Left cardiac atrium (tissue), 4 donors: ENCODE measurements at regions not wholly inside any gene's neighbourhood (a gene's known extent, or its start where the extent isn't known, plus 50 kb on each side); places are given as distances from the start of the nearest gene placed in this dataset.
"Not testable (repeated sequence)": the region's sequence is repeated elsewhere in the genome, so short reads cannot be mapped to it uniquely, and the experiment has no call there.

Experiments
- ATAC-seq, 2 donors: fragments of 200-7000 bp; cut with Tn5 transposase; one replicate each; pipeline ENCODE4 v1.9.1; 2020; ENCODE audit warnings: mild to moderate bottlenecking in 2 of 2, moderate library complexity in 2 of 2
- DNase-seq: peaks from one replicate; pipeline ENCODE4 v3.0.0-alpha.2; 2020
- intact Hi-C, 2 donors: fragments of 100-400 bp; cut with DNase I; formaldehyde crosslinking; loops; one replicate each; pipeline versions ENCODE4 v1.14.1 to v1.15.1; 2022 to 2023
- donor health status: DM: no; HTN: yes; CAD: no.
- donor health status: DM: no; HTN: yes; CAD: no; lungs with severe emphysema.
- donor health status: DM: yes; HTN: yes; CAD: no.
- donor health status: Dilated cardiomyopathy.

DNA sequence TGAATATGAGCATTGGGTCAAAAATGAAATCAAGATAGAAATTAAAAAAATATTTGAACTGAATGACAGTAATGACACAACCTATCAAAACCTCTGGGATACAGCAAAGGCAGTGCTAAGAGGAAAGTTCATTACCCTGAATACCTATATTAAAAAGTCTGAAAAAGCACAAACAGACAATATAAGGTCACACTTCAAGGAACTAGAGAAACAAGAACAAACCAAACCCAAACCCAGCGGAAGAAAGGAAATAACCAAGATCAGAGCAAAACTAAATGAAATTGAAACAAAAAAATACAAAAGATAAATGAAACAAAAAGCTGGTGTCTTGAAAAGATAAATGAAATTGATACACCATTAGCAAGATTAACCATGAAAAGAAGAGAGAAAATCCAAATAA is 140.5 kb upstream of the MAN1A1 start:
- ATAC-seq, intact Hi-C loops, DNase-seq: not testable (repeated sequence)

DNA sequence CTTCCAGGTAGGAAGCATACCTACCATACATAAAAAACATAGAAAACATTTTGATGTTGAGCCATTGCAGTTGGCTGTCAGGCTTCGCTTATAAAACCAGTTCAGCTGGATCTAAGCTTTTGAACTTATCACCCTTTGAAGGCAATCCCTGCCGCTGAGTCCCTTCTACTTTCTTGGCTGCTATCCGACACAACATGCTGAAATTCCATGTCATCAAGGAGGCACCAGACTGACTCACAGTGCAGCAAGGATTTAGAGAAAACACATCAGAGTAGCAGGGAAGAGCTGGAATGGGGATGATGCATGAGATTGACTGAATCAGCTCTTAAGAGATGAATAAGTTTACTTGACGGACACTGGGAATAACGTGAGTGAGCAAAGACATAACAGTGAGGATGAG is 135.0 kb upstream of the MAN1A1 start:
- DNase-seq, result no peak
- ATAC-seq, result peak in 1 of 2 donors; percentile 22
- intact Hi-C loops, result no loop called here

DNA sequence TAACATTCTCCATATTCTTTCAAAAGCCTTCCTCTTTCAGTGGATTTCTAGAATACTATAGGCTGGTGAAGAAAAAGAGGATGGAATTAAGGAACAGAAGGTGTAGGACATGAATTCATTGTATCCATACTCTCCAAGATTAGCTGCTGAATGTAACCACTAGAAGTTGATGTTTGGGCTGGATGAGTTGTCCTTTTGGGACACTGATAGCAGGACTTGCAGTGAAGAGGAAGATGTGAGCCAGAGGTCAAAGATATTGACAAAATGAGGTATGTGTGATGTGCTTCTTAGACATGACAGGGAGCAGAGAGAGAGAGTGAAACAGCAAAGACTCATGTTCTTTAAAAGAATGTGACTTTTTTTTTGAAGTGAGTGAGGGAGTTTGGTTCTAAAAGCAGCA is 134.3 kb upstream of the MAN1A1 start:
- DNase-seq, result no peak
- intact Hi-C loops, result no loop called here
- ATAC-seq, result no peak

DNA sequence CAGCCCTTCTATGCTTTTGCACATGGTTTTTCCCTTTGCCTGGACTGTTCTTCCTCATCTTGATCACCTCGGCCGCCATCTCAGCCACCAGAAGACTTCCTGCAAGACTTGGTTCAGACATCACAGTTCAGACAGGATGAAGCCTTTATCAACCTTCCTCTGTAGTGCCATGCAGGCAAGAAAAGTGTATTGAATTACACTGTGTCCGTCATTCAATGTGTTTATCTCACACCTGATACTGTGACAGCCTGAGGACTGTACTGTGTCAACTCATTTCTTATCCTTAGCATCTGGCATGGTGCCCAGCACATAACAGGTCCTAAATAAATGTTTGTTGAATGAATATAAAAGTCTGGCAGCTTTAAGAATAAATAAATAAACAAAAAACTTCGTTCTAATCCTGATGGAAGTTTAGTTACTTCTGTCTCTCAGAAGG is 133.3 kb upstream of the MAN1A1 start:
- intact Hi-C loops, result no loop called here
- no peak for DNase-seq
- no peak for ATAC-seq

DNA sequence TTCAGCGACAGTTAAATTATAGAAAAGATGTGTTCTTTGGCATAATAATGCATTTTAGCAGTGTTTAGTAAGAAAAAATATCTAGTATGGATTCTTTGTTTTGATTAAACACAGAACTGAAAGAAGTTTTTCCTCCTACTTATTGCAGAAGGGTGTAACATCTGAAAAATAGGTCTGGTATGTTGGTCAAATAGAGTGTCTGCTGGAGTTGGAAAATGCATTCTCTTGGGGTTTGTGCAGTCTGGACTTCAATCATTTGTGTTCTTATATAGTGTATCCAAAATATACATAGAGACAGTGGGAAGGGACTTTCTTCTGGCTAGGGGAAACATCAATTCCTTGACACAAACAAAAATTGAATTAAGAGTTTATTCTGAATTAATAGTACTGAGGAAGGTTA is 132.4 kb upstream of the MAN1A1 start:
- ATAC-seq (no peak), DNase-seq (no peak)
- intact Hi-C loops, result no loop called here

DNA sequence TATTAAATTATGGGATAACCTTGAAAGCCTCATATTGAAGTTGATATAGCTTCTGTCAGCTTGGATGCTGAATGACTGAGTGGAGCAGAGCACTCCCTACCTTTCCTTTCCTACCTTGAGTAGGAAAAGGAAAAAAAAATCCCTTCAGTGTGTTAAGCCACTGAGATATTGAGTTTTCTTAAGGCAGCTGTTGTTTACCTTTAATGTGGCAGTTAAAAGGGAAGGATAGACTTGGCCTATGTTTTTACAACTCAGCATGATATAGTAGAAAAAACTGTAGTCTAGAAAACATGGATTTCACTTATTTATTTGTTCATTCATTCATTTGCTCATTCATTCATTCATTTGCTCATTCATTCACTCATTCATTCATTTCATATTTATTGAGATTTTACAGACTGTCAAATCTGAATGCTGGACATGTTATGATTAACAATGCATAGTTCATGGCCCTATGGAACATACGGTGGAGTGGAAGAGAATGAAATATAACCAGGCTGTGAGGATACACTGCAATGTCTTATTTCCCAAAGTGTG is 131.5 kb upstream of the MAN1A1 start:
- intact Hi-C loops, result no loop called here
- DNase-seq, result no peak
- ATAC-seq, result no peak

DNA sequence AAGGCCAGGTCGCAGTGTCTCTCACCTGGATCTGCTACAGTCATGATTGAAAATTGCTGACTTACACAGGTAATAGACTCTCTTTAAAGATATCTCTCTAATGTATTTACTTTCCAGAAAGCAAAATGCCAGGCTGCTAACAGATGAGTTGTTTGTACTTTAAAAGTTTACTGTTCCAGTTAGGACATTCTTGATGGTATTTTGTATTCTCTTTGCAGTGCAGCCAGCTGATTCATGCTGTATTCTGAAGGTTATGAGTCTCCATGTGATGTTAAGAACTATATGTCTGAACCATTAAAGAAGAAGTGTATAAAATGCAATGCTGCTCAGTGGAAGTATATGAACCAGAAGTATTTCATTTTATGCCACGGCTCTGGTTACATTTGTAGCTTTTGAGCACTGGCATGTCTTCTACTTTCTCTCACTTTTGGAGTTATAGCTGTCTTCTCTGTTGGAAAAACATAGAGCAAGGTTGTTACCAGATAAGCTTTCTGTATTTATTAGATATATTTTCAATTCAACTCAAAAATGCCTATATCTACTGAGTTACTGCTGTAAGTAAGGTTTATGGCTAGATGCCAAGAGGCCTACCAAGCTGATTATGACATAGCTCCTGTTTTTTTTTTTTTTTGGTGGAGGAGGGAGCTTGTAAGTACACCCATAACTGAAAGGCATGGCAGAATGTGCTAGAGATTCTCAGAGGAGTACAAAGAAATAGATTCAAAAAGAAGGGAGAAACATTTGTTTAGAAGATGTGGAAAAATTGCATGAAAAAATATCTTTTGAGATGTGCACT is 130.5 kb upstream of the MAN1A1 start:
- peak in 1 of 2 donors; percentile 36 for ATAC-seq

DNA sequence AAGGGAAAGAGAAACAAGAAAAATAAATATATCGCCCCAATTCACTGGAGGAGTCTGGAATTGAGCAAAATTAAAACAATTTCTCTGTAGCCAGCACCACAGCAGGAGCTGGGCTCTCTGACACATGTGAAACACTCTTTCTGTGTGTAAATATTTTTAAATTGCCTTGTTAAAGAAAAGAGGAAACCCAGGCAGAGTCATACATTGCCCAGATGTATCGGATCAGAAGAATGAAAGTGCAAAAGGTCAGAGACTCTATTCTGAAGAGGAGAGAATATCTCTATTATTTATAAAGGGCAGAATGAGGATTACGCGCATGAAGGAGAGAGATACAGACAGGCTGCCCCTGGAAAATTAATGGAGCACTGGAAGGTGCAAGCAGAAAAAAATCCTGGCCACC is 127.0 kb upstream of the MAN1A1 start:
- intact Hi-C loops, result no loop called here
- DNase-seq (no peak), ATAC-seq (no peak)

More for the DNA sequence above, 130.5 kb upstream of the MAN1A1 start:
- DNase-seq, result no peak
- intact Hi-C loops, result no loop called here

DNA sequence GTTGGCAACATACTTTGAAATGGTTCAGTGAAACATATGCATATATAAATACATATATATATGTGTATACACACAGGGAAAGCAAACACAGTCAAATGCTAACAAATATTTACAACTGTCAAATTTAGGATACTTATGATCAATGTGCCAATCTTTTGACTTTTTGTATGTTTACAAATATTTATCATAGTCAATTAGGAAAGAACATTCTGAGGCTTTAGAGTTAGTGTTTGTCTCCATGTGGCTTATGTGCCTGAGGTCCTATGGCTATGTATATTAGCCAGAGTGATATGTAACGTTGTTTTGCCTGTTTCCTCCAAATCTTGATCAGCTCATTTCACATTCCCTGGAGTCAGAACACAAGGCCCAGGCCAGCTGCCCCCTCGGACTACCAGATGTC is 126.5 kb upstream of the MAN1A1 start:
- intact Hi-C loops, result no loop called here
- DNase-seq (no peak), ATAC-seq (no peak)

DNA sequence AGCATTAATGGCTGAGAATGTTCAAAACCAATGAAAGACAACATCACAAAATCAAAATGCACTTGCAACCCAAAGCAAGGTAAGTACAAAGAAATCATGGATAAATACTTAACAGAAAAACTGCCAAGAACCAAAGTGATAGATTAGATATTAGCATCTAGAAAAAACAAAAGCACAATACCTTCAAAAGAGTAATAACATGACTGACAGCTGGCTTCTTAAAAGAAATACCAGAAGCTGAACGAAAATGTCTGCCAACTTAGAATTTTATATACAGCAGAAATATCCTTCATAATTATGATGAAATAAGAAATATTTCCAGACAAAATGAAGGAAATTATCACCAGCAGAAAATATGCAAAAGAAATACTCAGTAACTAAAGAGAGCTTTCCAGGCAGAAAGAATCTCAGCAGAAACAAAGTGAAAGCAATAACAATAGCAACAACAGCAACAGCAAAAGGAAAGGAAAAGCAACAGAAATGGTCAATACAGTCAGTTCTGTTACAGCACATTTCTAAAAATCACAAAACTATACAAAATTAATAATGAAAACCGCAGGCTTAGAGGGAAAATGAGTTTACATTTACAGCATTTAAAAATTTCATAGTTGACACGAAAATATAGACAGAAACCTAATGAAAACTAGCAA is 121.5 kb upstream of the MAN1A1 start:
- intact Hi-C loops, result no loop called here

DNA sequence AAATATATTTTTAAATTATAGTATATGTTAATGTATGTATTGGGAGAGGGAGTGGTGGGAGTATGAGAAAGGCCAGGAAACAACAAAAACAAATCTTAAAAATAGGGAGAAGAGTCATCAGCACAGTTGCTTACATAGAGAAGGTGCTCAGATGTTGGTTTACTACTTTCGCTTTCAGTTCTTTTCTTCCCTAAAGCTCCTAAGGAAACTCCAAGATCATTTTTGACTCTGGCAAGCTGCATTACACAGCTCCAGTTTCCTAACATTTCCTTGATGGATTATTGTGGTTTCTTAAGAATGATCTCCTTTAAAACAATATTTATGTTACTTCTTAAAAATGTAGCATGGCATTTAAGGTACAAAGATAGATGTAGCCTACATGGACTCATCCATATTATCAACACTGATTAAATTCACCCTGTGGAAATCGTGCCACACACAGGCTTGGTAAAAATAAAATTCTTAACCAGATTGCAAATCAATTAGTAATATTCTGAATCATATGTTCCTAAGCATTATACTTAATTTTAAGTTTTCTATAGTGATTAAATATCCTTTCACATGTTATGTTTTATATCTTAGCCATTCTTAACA is 118.0 kb upstream of the MAN1A1 start:
- ATAC-seq (peak in 1 of 2 donors; percentile 37), DNase-seq (no peak)
- intact Hi-C loops, result no loop called here

More for the DNA sequence above, 121.5 kb upstream of the MAN1A1 start:
- ATAC-seq (no peak), DNase-seq (no peak)

DNA sequence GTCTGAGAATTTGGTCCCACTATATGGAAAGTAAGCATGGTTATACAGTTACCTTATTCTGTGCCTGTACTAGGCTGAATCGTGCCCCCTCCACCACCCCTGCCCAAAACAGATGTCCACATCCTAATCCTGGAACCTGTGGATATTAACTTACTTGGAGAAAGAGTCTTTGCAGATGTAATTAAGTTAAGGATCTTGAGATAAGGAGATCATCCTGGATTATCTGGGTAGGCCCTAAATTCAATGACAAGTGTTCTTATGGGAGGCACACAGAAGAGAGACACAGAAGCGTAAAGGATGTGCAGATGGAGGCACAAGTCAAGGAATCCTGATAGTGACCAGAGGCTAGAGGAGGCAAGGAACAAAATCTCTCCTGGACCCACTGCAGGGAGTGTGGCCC is 116.7 kb upstream of the MAN1A1 start:
- ATAC-seq (no peak), DNase-seq (no peak)
- intact Hi-C loops, result no loop called here

DNA sequence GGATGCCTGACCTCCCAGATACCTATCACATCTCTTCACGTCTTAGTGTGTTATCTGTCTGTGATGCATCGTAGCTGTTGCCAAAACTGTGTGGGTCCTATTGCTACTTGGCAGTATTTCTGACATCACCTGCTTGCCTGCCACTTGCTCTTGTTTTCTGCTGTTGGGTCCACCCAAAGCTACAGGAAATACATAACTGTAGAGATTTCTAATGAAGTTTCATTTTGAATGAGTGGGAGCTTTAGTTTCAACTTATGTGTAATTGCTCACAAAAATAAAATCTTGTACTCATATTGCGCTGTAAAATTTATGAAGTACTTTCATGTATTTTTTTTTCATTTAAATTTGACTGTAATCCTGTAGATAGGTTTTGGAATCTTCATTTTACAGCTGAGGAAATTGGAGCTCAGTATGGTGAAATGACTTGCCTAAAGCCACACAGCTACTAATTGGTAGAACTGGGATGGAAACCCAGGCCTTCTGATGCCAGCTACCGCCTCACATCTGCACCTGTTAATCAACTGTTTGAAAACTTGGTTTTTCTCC is 113.6 kb upstream of the MAN1A1 start:
- intact Hi-C loops, result no loop called here
- ATAC-seq, result no peak
- DNase-seq, result no peak

DNA sequence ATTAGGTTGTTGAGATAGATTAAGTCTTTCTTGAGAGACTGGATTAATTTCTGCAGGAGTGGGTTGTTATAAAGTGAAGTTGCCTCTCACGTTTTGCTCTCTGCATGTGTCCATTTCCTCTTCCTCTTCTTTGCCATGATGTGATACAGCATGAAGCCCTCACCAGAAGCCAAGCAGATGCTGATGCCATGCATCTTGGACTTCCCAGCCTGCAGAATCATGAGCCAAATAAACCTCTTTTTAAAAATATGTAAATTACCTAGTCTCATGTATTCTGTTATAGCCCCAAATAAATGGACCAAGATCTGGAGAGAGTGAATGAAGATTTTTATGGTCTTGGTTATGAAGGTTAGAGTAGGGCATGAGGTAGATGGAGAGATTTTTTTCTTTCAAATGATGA is 111.6 kb upstream of the MAN1A1 start:
- intact Hi-C loops, result no loop called here
- DNase-seq, result no peak
- no peak for ATAC-seq

DNA sequence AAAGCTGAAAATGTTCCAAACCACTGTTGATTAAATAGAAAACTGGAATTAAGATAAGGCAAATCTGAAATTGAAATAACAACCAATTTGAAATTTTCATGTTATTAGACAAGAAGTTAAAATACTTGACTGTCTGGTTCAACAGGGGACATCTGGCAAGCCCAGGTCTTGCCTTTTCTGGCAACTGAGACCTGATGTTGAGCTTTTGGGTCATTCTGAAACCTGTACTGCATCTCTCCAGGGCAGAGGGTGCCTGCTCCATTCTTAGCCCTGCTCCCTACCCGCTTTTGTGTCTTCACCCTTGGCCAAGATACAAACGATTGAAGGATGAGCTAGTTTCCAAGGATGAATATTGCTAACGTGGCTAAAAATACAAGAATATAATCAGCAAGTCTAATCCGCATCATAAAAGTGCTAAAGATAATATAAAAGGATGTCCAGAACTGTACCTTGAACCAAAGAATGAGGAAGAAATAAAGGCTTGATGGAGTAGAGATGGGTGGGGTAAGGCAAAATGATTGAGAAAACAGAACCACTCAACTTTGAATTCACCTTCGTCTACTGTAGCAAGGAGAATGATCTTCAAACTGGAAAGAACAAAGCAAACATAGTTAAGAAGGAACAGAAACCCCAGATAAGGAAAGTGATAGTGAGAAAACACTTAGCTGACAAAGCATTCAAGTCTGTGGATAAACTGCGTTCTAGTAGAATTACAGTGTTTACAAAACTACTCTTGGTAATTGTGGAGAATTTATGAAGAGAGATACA is 109.8 kb upstream of the MAN1A1 start:
- ATAC-seq (no peak), DNase-seq (no peak)
- intact Hi-C loops, result no loop called here

DNA sequence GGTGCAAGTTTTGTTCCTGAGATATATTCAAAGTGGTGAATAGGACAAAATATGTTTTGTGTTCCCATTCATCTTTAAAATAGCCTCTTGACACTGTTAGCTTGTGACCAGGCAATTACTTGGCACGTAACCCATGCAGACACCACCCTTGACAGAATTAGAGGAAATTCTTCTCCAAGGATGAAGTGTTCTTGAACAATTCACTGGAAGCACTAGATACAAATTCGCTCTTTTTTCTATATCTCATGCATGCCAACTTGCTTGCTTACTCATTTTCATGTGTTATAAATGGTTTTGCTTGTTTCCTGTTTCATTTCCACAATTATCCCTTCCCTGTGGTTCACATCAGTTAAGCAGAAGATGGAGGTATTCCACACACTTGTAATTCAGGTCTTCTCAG is 105.2 kb upstream of the MAN1A1 start:
- intact Hi-C loops, result no loop called here
- no peak for ATAC-seq
- no peak for DNase-seq

DNA sequence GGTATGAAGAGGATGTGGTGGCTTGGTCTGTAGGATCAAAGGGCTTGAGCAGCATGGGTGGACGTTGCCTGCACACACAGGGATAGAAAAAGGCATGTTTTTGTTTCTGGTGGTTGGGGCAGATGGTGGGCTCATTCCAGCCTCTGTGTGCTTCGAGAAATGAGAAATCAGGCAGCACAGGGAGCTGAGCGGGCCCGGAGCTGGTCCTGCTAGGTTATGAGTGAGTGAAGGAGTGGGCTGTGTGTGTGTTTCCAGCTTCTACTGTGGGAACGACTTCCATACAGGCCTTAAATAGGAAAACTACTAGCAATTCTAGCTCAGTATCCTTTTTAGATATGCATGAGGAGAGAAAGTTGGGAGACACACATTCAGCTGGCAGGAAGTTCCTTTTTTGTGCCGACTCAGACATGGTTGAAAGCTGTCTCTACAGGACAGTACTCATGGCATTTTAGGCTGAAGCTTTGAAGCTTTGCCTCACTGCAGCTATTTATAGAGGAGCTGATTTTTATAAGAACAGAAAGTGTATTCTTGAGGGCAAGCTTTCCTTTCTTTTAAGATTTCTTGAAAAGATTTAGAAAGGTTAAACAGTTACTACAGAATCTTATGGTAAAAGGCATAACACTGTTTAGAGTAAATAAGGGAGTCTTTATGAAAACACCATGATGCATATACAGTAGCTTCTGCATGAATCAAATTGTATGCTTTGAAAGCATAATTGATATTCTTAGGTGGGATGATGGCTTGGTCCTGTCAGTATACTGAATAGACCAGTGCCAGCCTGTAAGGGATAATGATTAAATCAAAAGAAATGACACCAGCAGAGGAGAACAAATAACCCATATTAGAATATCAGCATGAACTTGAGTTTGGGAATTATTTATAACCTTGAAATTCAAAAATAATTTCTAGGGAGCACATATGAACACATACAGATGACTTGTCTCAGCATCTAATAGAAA is 104.0 kb upstream of the MAN1A1 start:
- ATAC-seq, result no peak
- intact Hi-C loops, result no loop called here
- DNase-seq, result no peak
